ENCODE measurements at regions not wholly inside any gene's neighbourhood (a gene's known extent, or its start where the extent isn't known, plus 50 kb on each side); places are given as distances from the start of the nearest gene placed in this dataset.

DNA sequence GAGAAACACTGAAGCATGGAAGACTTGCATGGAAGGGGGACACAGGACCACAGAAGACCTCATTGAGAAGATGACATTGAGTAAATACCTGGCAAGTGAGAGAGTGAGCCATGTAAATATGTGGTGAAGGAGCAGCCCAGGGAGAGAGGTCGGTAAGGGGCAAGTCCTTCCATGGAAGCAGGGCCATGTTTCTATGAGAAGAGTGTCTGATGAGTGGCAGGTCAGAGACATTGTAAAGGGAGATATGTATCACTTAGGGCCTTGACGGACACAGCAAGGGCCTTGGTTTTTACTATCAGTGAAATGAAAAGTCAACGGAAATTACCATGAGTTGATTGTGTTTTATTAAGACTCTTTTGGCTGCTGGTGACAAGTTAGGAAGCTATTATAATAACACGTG is 336.4 kb downstream of the PLK2 start:
- Histone ChIP-seq H3K27ac (ENCODE audit: low read depth, low read length) (no peak overlapping the region), H3K4me1 (ENCODE audit: control insufficient read depth, insufficient read depth, low read length) (peaks cover 8% of the 10 kb centered on the region), H3K9ac (ENCODE audit: extremely low read depth, low read length, poor library complexity, severe bottlenecking) (no peak overlapping the region), H3K9me3 (ENCODE audit: control insufficient read depth, low read length) (no peaks in the 10 kb centered on the region), H3K36me3 (ENCODE audit: control insufficient read depth, insufficient read depth, low read length) (no peaks in the 10 kb centered on the region), H3K27me3 (ENCODE audit: control insufficient read depth, insufficient read depth, low read length, poor library complexity, severe bottlenecking) (no peaks in the 10 kb centered on the region), H3K4me3 (ENCODE audit: low read length) (no peak overlapping the region)
- Mint-ChIP-seq H3K27ac (no peak overlapping the region), H3K27me3 (ENCODE audit: insufficient read depth) (no peaks in the 10 kb centered on the region), H3K36me3 (ENCODE audit: low read depth) (no peaks in the 10 kb centered on the region), H3K4me3 (no peak overlapping the region), H3K4me1 (peaks cover 24% of the 10 kb centered on the region), H3K9me3 (no peaks in the 10 kb centered on the region)
- no peak for DNase-seq
- WGBS, 2 experiments (ENCODE audit: insufficient coverage in 1 of 2, insufficient read length in 1 of 2): 82 to 89% methylated on average over 2 to 4 of the region's 4 CpGs
- TF ChIP-seq, protein P1, sequence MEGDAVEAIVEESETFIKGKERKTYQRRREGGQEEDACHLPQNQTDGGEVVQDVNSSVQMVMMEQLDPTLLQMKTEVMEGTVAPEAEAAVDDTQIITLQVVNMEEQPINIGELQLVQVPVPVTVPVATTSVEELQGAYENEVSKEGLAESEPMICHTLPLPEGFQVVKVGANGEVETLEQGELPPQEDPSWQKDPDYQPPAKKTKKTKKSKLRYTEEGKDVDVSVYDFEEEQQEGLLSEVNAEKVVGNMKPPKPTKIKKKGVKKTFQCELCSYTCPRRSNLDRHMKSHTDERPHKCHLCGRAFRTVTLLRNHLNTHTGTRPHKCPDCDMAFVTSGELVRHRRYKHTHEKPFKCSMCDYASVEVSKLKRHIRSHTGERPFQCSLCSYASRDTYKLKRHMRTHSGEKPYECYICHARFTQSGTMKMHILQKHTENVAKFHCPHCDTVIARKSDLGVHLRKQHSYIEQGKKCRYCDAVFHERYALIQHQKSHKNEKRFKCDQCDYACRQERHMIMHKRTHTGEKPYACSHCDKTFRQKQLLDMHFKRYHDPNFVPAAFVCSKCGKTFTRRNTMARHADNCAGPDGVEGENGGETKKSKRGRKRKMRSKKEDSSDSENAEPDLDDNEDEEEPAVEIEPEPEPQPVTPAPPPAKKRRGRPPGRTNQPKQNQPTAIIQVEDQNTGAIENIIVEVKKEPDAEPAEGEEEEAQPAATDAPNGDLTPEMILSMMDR (conservative IDR thresholded peaks at IDR 0.05): no peak

DNA sequence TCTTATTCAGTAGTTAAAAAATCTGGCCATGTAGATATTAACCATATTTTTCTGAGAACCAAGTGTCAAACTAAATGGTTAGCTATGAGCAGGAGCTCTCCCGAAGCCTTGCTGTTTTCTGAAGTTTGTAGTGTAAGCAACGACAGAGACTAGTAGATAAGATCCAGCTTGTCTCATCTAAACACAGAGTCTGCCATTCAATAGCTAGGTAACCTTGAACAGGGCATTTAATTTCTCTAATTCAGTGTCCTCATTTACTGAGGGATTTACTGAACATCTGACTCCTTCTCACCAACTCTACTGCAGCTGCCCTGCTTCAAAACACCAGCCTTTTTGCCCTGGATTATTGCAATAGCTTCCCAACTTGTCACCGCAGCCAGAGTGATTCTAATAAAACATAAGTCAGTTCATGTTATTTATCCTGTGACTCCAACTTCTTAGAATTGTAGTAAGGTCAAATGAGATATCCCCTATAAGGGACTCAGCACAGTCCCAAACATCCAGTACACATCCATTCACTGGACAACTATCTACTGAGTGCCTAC is 337.0 kb downstream of the PLK2 start:
- H3K4me1 Mint-ChIP-seq: peaks cover 22% of the 10 kb centered on the region
- no peaks in the 10 kb centered on the region for H3K27me3 Mint-ChIP-seq (ENCODE audit: insufficient read depth)
- 87 to 96% methylated on average over 3 of the region's 3 CpGs for WGBS, 2 experiments (ENCODE audit: insufficient coverage in 1 of 2, insufficient read length in 1 of 2)
- no peak overlapping the region for H3K4me3 Mint-ChIP-seq
- no peaks in the 10 kb centered on the region for H3K27me3 ChIP-seq (ENCODE audit: control insufficient read depth, insufficient read depth, low read length, poor library complexity, severe bottlenecking)
- no peak overlapping the region for H3K4me3 ChIP-seq (ENCODE audit: low read length)
- no peaks in the 10 kb centered on the region for H3K9me3 Mint-ChIP-seq
- no peaks in the 10 kb centered on the region for H3K9me3 ChIP-seq (ENCODE audit: control insufficient read depth, low read length)
- H3K9ac ChIP-seq (ENCODE audit: extremely low read depth, low read length, poor library complexity, severe bottlenecking): no peak overlapping the region
- no peak overlapping the region for H3K27ac Mint-ChIP-seq
- H3K36me3 ChIP-seq (ENCODE audit: control insufficient read depth, insufficient read depth, low read length): no peaks in the 10 kb centered on the region
- DNase-seq: no peak
- H3K36me3 Mint-ChIP-seq (ENCODE audit: low read depth): no peaks in the 10 kb centered on the region
- TF ChIP-seq, protein P1 (conservative IDR thresholded peaks at IDR 0.05): no peak
- no peak overlapping the region for H3K27ac ChIP-seq (ENCODE audit: low read depth, low read length)
- H3K4me1 ChIP-seq (ENCODE audit: control insufficient read depth, insufficient read depth, low read length): peaks cover 8% of the 10 kb centered on the region

DNA sequence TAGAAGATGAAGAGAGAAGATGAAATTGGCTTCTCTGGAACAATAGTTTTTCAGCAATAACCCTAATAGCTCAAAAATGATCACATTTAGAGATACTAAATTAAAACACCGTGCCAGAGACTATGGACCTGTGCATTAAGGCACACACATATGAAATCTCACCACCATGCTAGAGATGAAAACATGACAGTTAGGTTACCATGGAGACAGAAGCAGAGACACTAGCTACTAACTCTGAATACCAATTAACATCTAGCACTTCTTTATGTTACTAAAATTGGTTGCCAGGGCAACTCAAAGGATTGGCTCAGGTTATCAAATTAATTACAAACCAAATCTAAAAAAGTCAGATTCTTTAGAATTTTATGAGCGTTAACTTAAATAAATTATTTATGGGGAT is 337.7 kb downstream of the PLK2 start:
- no peak overlapping the region for H3K9ac ChIP-seq (ENCODE audit: extremely low read depth, low read length, poor library complexity, severe bottlenecking)
- TF ChIP-seq, protein P1 (conservative IDR thresholded peaks at IDR 0.05): no peak
- DNase-seq: no peak
- no peaks in the 10 kb centered on the region for H3K9me3 ChIP-seq (ENCODE audit: control insufficient read depth, low read length)
- no peak overlapping the region for H3K4me3 ChIP-seq (ENCODE audit: low read length)
- H3K27ac ChIP-seq (ENCODE audit: low read depth, low read length): no peak overlapping the region
- H3K27me3 ChIP-seq (ENCODE audit: control insufficient read depth, insufficient read depth, low read length, poor library complexity, severe bottlenecking): no peaks in the 10 kb centered on the region
- Mint-ChIP-seq H3K36me3 (ENCODE audit: low read depth) (no peaks in the 10 kb centered on the region), H3K4me1 (peaks cover 21% of the 10 kb centered on the region), H3K4me3 (no peak overlapping the region), H3K27ac (no peak overlapping the region), H3K9me3 (no peaks in the 10 kb centered on the region), H3K27me3 (ENCODE audit: insufficient read depth) (no peaks in the 10 kb centered on the region)
- 73% methylated on average over 1 of the region's 2 CpGs; no CpG with 5 or more reads in 1 of the 2 experiments for WGBS, 2 experiments (ENCODE audit: insufficient coverage in 1 of 2, insufficient read length in 1 of 2)
- no peaks in the 10 kb centered on the region for H3K36me3 ChIP-seq (ENCODE audit: control insufficient read depth, insufficient read depth, low read length)
- H3K4me1 ChIP-seq (ENCODE audit: control insufficient read depth, insufficient read depth, low read length): peaks cover 5% of the 10 kb centered on the region

Measured in endodermal cell (in vitro differentiated cells).